A549 (cell line): ENCODE measurements at regions not wholly inside any gene's neighbourhood (a gene's known extent, or its start where the extent isn't known, plus 50 kb on each side); places are given as distances from the start of the nearest gene placed in this dataset.

Experiments used
- BHLHE40 ChIP-seq: IDR thresholded peaks from 2 replicates; pipeline ENCODE4 v1.6.1; 2012; ENCODE audit warnings: low read depth, low read length, inconsistent platforms
- CBX2 ChIP-seq: fragments of 200-600 bp; sonication (generic); IDR thresholded peaks from 2 replicates; pipeline ENCODE4 v1.6.1; 2016; ENCODE audit warnings: low read depth, mild to moderate bottlenecking, borderline replicate concordance
- EP300 ChIP-seq, 2 experiments: fragments of >200 bp; sonication (Bioruptor Twin); formaldehyde crosslinking; IDR thresholded peaks; 2 replicates in 1 of 2; 3 replicates in 1 of 2; pipeline ENCODE4 v1.6.1; 2016 to 2017
- NR3C1 ChIP-seq: fragments of >200 bp; sonication (Bioruptor Twin); formaldehyde crosslinking; IDR thresholded peaks from 3 replicates; pipeline ENCODE4 v1.6.1; 2017
- POLR2A ChIP-seq: IDR thresholded peaks from 2 replicates; pipeline ENCODE4 v1.6.1; 2012; ENCODE audit warnings: mild to moderate bottlenecking, low read length
- POLR2AphosphoS2 ChIP-seq: conservative IDR thresholded peaks from 2 replicates; pipeline ENCODE4 v1.6.1; 2012; ENCODE audit warnings: low read length, improper control_type of control experiment, inconsistent platforms
- RNF2 ChIP-seq: fragments of 200-600 bp; sonication (generic); IDR thresholded peaks from 2 replicates; pipeline ENCODE4 v1.6.1; 2016; ENCODE audit warnings: low read depth, mild to moderate bottlenecking, antibody characterized with exemption, moderate library complexity, borderline replicate concordance
- ZNF302 ChIP-seq: fragments of 250-450 bp; sonication (Bioruptor Pico); IDR thresholded peaks from 2 replicates; pipeline ENCODE4 v1.9.0; 2021; ENCODE audit warnings: inconsistent platforms, mild to moderate bottlenecking, moderate library complexity
- TF ChIP-seq, protein P1 (sequence below): fragments of >200 bp; sonication (Bioruptor Twin); formaldehyde crosslinking; IDR thresholded peaks from 3 replicates; pipeline ENCODE4 v1.5.1; 2016
- TF ChIP-seq, protein P2 (sequence below): fragments of 450-650 bp; IDR thresholded peaks from 2 replicates; pipeline ENCODE4 v1.6.1; 2014; ENCODE audit warnings: antibody characterized with exemption
- TF ChIP-seq, protein P3 (sequence below): fragments of 200-600 bp; sonication (generic); IDR thresholded peaks from 2 replicates; pipeline ENCODE4 v1.6.1; 2016; ENCODE audit warnings: antibody characterized with exemption, mild to moderate bottlenecking, moderate library complexity

DNA sequence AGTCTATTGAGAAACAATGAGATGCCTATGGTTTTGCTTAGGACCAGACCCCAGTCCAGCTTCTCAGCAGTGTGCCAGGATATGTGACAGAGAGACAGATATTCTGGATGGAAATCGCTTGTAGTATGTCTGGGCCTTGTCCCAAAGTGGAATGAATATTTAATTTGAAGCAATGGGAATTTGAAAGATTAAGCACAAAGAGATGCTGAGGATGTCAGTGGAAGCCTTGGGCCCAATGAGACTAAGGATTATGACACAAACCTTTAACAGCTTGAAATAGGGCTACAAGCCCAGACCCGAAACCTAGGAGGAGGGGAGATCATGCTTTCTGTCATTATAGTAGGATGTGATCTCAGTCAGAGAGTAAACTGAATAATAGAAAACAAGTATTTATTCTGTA, 459.2 kb downstream of the FAT4 start:
- TF ChIP-seq, protein P1, sequence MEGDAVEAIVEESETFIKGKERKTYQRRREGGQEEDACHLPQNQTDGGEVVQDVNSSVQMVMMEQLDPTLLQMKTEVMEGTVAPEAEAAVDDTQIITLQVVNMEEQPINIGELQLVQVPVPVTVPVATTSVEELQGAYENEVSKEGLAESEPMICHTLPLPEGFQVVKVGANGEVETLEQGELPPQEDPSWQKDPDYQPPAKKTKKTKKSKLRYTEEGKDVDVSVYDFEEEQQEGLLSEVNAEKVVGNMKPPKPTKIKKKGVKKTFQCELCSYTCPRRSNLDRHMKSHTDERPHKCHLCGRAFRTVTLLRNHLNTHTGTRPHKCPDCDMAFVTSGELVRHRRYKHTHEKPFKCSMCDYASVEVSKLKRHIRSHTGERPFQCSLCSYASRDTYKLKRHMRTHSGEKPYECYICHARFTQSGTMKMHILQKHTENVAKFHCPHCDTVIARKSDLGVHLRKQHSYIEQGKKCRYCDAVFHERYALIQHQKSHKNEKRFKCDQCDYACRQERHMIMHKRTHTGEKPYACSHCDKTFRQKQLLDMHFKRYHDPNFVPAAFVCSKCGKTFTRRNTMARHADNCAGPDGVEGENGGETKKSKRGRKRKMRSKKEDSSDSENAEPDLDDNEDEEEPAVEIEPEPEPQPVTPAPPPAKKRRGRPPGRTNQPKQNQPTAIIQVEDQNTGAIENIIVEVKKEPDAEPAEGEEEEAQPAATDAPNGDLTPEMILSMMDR: no peak
- TF ChIP-seq BHLHE40 (no peak), EP300 (IDR thresholded peaks at IDR 0.05) (no peak), CBX2 (no peak), POLR2A (no peak), NR3C1 (no peak), RNF2 (no peak), ZNF302 (CRISPR knock-in tag) (no peak), POLR2AphosphoS2 (no peak)
- TF ChIP-seq, protein P2, sequence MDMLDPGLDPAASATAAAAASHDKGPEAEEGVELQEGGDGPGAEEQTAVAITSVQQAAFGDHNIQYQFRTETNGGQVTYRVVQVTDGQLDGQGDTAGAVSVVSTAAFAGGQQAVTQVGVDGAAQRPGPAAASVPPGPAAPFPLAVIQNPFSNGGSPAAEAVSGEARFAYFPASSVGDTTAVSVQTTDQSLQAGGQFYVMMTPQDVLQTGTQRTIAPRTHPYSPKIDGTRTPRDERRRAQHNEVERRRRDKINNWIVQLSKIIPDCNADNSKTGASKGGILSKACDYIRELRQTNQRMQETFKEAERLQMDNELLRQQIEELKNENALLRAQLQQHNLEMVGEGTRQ: no peak
- TF ChIP-seq, protein P3, sequence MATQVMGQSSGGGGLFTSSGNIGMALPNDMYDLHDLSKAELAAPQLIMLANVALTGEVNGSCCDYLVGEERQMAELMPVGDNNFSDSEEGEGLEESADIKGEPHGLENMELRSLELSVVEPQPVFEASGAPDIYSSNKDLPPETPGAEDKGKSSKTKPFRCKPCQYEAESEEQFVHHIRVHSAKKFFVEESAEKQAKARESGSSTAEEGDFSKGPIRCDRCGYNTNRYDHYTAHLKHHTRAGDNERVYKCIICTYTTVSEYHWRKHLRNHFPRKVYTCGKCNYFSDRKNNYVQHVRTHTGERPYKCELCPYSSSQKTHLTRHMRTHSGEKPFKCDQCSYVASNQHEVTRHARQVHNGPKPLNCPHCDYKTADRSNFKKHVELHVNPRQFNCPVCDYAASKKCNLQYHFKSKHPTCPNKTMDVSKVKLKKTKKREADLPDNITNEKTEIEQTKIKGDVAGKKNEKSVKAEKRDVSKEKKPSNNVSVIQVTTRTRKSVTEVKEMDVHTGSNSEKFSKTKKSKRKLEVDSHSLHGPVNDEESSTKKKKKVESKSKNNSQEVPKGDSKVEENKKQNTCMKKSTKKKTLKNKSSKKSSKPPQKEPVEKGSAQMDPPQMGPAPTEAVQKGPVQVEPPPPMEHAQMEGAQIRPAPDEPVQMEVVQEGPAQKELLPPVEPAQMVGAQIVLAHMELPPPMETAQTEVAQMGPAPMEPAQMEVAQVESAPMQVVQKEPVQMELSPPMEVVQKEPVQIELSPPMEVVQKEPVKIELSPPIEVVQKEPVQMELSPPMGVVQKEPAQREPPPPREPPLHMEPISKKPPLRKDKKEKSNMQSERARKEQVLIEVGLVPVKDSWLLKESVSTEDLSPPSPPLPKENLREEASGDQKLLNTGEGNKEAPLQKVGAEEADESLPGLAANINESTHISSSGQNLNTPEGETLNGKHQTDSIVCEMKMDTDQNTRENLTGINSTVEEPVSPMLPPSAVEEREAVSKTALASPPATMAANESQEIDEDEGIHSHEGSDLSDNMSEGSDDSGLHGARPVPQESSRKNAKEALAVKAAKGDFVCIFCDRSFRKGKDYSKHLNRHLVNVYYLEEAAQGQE: no peak
